GM18870 (cell line): ENCODE measurements at regions not wholly inside any gene's neighbourhood (a gene's known extent, or its start where the extent isn't known, plus 50 kb on each side); places are given as distances from the start of the nearest gene placed in this dataset.

ENCODE experiments used
- ATAC-seq: cut with Tn5 transposase; IDR thresholded peaks from one replicate; pipeline ENCODE4 v1.9.1; 2021; ENCODE audit warnings: moderate library complexity; ENCODE audit not compliant: unreplicated experiment

- no peak for ATAC-seq
These were observed 311.0 kb upstream of the JARID2 start for GRCh38 chr6:14934844-14935243.

- no peak for ATAC-seq
These were observed 309.0 kb upstream of the JARID2 start for GRCh38 chr6:14936861-14937260.

DNA sequence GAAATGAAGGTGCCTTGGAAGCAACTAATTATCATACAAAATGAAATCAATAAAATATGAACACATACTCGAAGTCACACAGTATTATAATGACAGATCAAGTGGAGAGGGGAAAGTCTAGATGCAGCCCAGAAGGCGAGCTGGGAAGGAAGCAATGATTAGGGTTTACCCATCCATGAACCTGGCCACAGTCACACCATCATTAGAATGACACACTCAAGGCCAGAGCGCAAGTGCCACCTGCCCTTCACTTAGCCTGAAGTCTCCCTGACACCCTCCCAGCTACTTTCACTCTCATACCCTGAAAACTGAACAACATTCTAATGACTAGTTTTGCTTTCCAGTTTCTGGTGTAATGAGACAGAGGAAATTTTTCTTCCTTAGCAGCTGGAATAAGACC, 302.8 kb upstream of the JARID2 start:
- no peak for ATAC-seq

GRCh38 chr6:14944593-14944992, 301.3 kb upstream of the JARID2 start:
- no peak for ATAC-seq

- no peak for ATAC-seq
These were observed 300.2 kb upstream of the JARID2 start for GRCh38 chr6:14945461-14946185.

DNA sequence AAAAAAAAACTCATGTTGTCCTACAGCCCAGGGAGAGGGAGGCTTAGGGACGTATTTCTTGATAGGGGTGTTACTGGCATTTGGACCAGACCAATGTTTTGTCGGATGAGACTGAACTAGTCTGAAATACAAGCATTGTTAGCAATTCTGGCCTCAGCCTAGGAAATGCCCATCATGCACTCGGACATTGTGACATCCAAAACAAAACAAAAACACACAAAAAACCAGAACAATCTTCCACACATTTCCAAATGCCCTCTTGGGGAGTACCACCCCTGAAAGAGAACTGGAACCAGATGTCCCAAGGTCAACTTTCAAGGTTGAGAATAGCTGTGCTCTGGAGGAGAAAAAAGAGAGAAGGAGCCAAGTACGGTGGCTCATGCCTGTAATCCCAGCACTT, 299.1 kb upstream of the JARID2 start:
- ATAC-seq: no peak

- no peak for ATAC-seq
These were observed 297.2 kb upstream of the JARID2 start for GRCh38 chr6:14948586-14949245.

DNA sequence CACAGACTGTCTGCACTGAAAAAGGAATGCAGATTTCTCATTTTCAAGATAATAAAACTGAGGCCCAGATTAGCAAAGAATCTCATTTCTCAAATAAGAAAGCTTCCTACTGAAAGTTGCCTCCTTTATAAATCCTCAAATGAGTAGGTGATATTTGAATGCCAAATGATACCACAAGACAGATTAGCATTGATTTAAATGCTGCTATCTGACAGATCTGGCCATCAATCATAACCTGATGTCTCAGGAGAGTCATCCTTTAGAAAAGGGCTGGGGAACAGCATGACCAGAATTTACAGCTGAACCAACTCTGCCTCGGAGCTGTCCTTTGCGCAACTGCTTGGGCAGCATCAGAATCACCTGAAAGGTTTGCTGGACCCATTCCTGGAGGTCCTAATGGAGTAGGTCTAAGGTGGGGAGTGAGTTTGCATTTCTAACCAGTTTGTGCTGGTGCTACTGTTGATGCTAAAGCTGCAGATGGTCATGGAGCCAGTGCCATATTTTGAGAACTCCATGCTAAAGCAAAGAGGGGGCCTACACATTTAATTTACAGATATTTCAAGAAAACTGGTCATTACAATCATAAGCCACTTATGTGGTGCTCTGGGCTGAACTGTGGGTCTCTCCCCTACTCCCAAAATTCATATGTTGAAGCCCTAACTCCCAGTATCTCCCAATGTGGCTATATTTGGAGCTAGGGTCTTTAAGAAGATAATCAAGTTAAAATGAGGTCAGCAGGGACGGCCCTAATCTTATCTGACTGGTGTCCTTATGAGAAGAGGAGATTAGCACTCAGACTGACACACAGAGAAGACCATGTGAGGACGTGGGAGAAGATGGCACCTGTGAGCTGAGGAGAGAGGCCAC, 295.5 kb upstream of the JARID2 start:
- ATAC-seq: no peak

DNA sequence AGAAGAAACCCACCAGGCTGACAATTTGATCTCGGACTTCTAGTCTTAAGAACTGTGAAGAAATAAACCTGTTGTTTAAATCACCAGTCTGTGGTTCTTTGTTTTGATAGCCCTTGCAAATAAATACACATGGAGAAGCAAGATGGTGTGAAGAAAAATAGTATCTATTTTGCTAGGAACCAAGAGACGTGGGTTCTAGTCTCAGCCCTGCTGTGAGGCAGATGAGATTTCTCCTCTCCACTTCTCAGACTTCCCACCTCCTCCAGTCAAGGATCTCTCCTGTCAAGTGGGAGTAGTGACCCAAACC, 294.9 kb upstream of the JARID2 start:
- no peak for ATAC-seq

GRCh38 chr6:14951704-14952103, 294.2 kb upstream of the JARID2 start:
- ATAC-seq: no peak

DNA sequence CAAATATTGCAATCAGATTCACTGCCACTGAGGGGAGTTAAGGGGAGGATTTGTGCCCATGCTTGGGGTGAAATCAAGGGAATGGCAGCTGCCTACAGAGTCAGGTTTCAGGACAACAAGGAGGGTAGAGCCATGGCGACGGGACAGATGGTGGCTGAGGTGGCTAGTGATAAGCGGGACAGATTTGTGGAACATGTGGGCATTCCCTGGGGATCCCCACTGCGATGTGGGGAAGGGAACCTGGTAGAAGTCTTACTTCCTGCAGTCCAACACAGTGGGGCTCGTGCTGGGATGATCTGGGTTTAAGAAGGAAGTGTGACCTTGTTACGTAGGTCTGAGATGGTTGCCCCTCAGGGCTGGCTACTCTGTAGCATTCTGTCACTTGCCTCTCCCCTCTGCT, 292.0 kb upstream of the JARID2 start:
- ATAC-seq: no peak

- no peak for ATAC-seq
These were observed 288.4 kb upstream of the JARID2 start for GRCh38 chr6:14957355-14958059.

DNA sequence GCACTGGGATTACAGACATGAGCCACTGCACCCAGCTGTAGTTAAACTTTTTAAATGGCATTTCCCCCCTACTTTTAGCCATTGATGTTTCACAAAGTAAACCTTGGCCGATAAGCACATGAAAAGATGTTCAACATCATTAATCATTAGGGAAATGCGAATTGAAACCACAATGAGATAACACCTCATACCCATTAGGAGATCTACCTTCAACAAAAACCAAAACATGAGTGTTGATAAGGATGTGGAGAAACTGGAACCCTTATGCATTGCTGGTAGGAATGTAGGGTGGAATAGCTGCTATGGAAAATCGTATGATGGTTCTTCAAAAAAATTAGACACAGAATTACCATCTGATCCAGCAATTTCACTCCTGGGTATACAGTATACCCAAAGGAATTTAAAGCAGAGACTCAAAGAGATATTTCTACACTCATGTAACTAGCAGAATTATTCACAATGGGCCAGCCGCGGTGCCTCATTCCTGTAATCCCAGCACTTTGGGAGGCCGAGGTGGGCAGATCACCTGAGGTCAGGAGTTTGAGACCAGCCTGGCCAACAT, 286.5 kb upstream of the JARID2 start:
- ATAC-seq: no peak

DNA sequence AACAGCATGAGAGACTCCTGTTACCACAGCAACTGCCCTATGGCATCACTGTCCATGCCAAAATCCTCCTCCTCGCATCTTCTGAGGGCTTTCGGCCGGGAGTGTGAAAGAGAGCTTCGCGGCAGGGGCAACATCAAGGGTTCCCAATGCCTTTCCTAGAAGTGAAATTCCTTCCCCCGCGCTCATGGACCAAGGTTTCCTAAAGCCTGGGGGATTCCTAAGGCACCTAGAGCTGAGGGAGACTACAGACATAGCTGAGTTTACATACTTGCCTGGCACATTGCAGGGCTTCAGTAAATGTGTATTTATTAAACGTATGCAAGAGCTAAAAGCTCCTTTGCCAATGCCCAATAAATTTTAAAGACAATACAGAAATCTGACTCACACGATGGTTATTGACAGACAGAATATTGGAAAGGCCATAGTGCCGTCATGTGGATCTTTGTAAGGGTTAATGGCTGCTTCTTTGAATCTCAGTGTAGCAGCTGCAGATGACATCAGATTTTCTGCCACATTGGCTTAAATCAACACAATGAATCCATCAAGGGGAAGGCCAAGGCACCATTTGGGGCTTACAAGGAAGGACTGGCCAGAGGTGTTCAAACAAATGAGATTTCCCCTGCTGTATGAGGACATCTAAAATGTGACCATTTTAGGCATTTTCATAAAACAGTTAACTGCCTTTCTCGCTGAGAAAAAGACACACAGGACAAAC, 281.2 kb upstream of the JARID2 start:
- ATAC-seq: no peak

DNA sequence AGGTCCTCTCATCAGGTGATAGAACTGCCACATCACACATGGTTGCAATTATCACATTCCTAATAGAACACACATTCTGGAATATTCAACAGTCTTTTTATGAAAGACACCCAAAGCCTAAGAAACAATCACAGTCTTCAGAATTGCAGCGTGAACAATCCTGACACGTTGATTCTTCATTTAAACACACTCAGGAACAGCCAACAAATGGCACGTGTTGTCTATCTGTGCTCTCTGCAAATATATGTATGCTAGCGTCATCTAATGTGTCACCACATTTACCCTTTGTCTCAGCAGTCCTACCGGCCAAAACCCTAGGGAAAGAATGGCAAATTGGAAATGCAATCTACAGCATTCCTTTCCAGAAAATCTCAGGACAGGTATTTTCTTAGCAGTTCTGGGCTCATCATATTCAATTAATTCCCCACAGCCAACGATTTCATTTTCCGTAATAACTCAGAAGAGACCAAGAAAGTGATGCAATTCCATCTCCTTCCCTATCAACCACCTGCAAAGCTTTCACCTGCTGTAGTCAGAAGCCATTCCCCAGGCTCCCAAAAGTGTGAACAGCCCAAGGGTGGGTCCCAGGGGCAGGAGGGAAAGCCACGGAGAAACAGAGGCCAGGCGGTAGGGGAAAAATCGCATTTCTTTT, 280.3 kb upstream of the JARID2 start:
- ATAC-seq: no peak

GRCh38 chr6:14966096-14966905, 279.6 kb upstream of the JARID2 start:
- no peak for ATAC-seq

GRCh38 chr6:14966906-14967711, 278.8 kb upstream of the JARID2 start:
- no peak for ATAC-seq

GRCh38 chr6:14968056-14968637, 277.7 kb upstream of the JARID2 start:
- ATAC-seq: no peak
